Panc1 (cell line): ENCODE measurements at regions not wholly inside any gene's neighbourhood (a gene's known extent, or its start where the extent isn't known, plus 50 kb on each side); places are given as distances from the start of the nearest gene placed in this dataset.

Source experiments
- ATAC-seq: fragments of 200-7000 bp; cut with Tn5 transposase; 2 replicates; pipeline ENCODE4 v1.9.1; 2020; ENCODE audit warnings: mild to moderate bottlenecking, moderate library complexity
- BruUV-seq: library from RNA; stranded (reverse); fragments of 400-500 nt; replicated peaks from 2 replicates; lab custom pipeline; 2021; lab: Mats Ljungman, UMichigan
- CTCF ChIA-PET: fragments of 300-600 bp; sonication (Branson Sonifier 250); formaldehyde crosslinking; loops from one replicate; lab custom pipeline; 2022; ENCODE audit warnings: antibody characterized with exemption; lab: Charles Lee
- POLR2A ChIA-PET: fragments of 300-600 bp; sonication (Branson Sonifier 250); formaldehyde crosslinking; loops from one replicate; lab custom pipeline; 2022; ENCODE audit warnings: antibody characterized with exemption; lab: Charles Lee
- DNase-seq: peaks from one replicate; pipeline ENCODE4 v3.0.0-alpha.2; 2010; ENCODE audit warnings: low read depth, low spot score
- H3K27ac ChIP-seq: 2 replicates; pipeline ENCODE4 v1.5.1; 2011; ENCODE audit warnings: mild to moderate bottlenecking, low read length, inconsistent platforms
- H3K27me3 ChIP-seq: fragments of 200-500 bp; sonication (Bioruptor generic); 2 replicates; pipeline ENCODE4 v1.6.0; 2014; ENCODE audit warnings: low read length, inconsistent platforms; ENCODE audit not compliant: control insufficient read depth, insufficient read depth
- H3K36me3 ChIP-seq: fragments of 200-500 bp; sonication (Bioruptor generic); 2 replicates; pipeline ENCODE4 v1.5.1; 2014; ENCODE audit warnings: inconsistent platforms, mild to moderate bottlenecking, low read length, moderate library complexity; ENCODE audit not compliant: control insufficient read depth, insufficient read depth
- H3K4me1 ChIP-seq: 2 replicates; pipeline ENCODE4 v1.5.1; 2011; ENCODE audit warnings: inconsistent platforms, mild to moderate bottlenecking, low read length, moderate library complexity; ENCODE audit not compliant: control insufficient read depth, insufficient read depth
- H3K4me3 ChIP-seq, 2 experiments: 2 replicates each; pipeline ENCODE4 v1.5.1; 2011 to 2012; ENCODE audit warnings: low read depth in 2 of 2, low read length in 2 of 2, mild to moderate bottlenecking in 2 of 2, inconsistent platforms in 1 of 2, moderate library complexity in 1 of 2
- H3K9me3 ChIP-seq: fragments of 200-500 bp; sonication (Bioruptor generic); 2 replicates; pipeline ENCODE4 v1.5.1; 2014; ENCODE audit warnings: low read depth, mild to moderate bottlenecking, inconsistent platforms, low read length, moderate library complexity; ENCODE audit not compliant: control insufficient read depth, insufficient read depth
- POLR2AphosphoS5 ChIP-seq: IDR thresholded peaks from 2 replicates; pipeline ENCODE4 v1.6.1; 2012; ENCODE audit warnings: mild to moderate bottlenecking, low read depth, low read length, moderate library complexity
- SIN3A ChIP-seq: IDR thresholded peaks from 2 replicates; pipeline ENCODE4 v1.6.1; 2012; ENCODE audit warnings: low read depth, mild to moderate bottlenecking, low read length, moderate library complexity, borderline replicate concordance; ENCODE audit not compliant: insufficient read depth
- TCF7L2 ChIP-seq: IDR thresholded peaks from 2 replicates; pipeline ENCODE4 v1.6.1; 2011; ENCODE audit warnings: mild to moderate bottlenecking, low read depth, low read length, inconsistent platforms
- in situ Hi-C: cut with HindIII; loops from 2 replicates; pipeline ENCODE4 v1.10.0; 2016; ENCODE audit warnings: low sequenced_read_pairs, low pct_unique_long_range_greater_than_20kb
- intact Hi-C: fragments of 100-400 bp; cut with micrococcal nuclease; formaldehyde crosslinking; loops from one replicate; pipeline ENCODE4 v1.10.0; 2022; ENCODE audit not compliant: unreplicated experiment
- TF ChIP-seq, protein P1 (sequence below): fragments of 450-650 bp; IDR thresholded peaks from 2 replicates; pipeline ENCODE4 v1.5.1; 2017; ENCODE audit warnings: mild to moderate bottlenecking
- TF ChIP-seq, protein P2 (sequence below), 2 experiments: IDR thresholded peaks; 2 replicates each; pipeline ENCODE4 v1.6.1; 2011 to 2012; ENCODE audit warnings: low read depth in 2 of 2, control low read depth in 1 of 2, low read length in 1 of 2, mild to moderate bottlenecking in 1 of 2, moderate library complexity in 1 of 2; ENCODE audit not compliant: insufficient read depth in 1 of 2

DNA sequence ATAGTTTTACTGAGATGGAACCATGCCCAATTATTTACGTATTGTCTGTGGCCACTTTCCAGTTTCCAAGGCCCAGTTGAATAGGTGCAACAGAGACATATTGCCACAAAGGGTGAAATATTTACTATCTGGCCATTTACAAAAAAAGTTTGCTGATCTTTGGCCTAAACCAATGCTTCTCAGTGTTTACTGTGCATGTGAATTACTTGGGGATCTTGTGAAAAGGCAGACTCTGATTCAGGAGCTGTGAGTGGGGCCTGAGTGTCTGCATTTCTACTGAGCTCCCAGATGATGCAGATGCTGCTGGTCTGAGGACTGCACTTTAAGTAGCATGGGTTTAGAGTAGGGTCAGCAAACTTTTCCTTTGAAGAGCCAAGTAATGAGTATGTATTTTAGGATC, 94.1 kb upstream of the PDE5A start:
- DNase-seq (no peak), ATAC-seq (no peak)
- TF ChIP-seq, protein P1, sequence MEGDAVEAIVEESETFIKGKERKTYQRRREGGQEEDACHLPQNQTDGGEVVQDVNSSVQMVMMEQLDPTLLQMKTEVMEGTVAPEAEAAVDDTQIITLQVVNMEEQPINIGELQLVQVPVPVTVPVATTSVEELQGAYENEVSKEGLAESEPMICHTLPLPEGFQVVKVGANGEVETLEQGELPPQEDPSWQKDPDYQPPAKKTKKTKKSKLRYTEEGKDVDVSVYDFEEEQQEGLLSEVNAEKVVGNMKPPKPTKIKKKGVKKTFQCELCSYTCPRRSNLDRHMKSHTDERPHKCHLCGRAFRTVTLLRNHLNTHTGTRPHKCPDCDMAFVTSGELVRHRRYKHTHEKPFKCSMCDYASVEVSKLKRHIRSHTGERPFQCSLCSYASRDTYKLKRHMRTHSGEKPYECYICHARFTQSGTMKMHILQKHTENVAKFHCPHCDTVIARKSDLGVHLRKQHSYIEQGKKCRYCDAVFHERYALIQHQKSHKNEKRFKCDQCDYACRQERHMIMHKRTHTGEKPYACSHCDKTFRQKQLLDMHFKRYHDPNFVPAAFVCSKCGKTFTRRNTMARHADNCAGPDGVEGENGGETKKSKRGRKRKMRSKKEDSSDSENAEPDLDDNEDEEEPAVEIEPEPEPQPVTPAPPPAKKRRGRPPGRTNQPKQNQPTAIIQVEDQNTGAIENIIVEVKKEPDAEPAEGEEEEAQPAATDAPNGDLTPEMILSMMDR = no peak
- no peak for TF ChIP-seq TCF7L2
- TF ChIP-seq, protein P2, sequence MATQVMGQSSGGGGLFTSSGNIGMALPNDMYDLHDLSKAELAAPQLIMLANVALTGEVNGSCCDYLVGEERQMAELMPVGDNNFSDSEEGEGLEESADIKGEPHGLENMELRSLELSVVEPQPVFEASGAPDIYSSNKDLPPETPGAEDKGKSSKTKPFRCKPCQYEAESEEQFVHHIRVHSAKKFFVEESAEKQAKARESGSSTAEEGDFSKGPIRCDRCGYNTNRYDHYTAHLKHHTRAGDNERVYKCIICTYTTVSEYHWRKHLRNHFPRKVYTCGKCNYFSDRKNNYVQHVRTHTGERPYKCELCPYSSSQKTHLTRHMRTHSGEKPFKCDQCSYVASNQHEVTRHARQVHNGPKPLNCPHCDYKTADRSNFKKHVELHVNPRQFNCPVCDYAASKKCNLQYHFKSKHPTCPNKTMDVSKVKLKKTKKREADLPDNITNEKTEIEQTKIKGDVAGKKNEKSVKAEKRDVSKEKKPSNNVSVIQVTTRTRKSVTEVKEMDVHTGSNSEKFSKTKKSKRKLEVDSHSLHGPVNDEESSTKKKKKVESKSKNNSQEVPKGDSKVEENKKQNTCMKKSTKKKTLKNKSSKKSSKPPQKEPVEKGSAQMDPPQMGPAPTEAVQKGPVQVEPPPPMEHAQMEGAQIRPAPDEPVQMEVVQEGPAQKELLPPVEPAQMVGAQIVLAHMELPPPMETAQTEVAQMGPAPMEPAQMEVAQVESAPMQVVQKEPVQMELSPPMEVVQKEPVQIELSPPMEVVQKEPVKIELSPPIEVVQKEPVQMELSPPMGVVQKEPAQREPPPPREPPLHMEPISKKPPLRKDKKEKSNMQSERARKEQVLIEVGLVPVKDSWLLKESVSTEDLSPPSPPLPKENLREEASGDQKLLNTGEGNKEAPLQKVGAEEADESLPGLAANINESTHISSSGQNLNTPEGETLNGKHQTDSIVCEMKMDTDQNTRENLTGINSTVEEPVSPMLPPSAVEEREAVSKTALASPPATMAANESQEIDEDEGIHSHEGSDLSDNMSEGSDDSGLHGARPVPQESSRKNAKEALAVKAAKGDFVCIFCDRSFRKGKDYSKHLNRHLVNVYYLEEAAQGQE (IDR thresholded peaks at IDR 0.05; ENCODE audit: insufficient read depth in 1 of 2, low read depth in 2 of 2, low read length in 1 of 2) = no peak
- H3K9me3 ChIP-seq = peaks cover 4% of the 10 kb centered on the region; the same call in 1 of the 2 replicates
- H3K27me3 ChIP-seq = no peaks in the 10 kb centered on the region
- H3K4me1 ChIP-seq = no peaks in the 10 kb centered on the region
- ChIA-PET POLR2A (no interaction called here), CTCF (no interaction called here)
- H3K36me3 ChIP-seq = no peaks in the 10 kb centered on the region
- peak overlapping the region; percentile 73 for H3K27ac ChIP-seq
- intact Hi-C loops = no loop called here
- no peak overlapping the region for H3K4me3 ChIP-seq
- BruUV-seq = no TSS peak
- in situ Hi-C loops = no loop called here

DNA sequence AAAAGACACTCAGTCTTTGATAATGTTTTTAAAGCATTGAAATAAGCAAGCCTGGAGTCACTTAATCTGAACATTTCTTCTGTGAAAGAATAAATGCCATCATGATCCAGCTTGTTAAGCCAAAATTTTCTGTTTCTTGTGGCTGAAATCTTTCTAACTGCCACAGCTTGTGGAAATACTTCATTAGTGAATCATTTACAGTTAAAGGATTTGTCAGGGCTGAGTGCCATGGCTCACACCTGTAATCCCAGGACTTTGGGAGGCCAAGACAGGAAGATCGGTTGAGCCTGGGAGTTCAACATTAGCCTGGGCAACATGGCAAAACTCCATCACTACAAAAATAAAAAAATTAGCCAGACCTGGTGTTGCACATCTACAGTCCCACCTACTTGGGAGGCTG, 93.3 kb upstream of the PDE5A start:
- H3K4me3 ChIP-seq = no peak overlapping the region
- CTCF ChIA-PET = no interaction called here
- no peak for ATAC-seq
- H3K36me3 ChIP-seq = no peaks in the 10 kb centered on the region
- in situ Hi-C loops = no loop called here
- H3K4me1 ChIP-seq = no peaks in the 10 kb centered on the region
- H3K9me3 ChIP-seq = peaks cover 6% of the 10 kb centered on the region; the same call in 1 of the 2 replicates
- peak overlapping the region; percentile 73; the same call in 1 of the 2 replicates for H3K27ac ChIP-seq
- intact Hi-C loops = no loop called here
- POLR2A ChIA-PET = no interaction called here
- TF ChIP-seq TCF7L2 (no peak), POLR2AphosphoS5 (no peak), SIN3A (no peak)
- TF ChIP-seq, protein P1 = no peak
- TF ChIP-seq, protein P2 (IDR thresholded peaks at IDR 0.05; ENCODE audit: insufficient read depth in 1 of 2, low read depth in 2 of 2, low read length in 1 of 2) = no peak
- BruUV-seq = no TSS peak
- no peak for DNase-seq
- no peaks in the 10 kb centered on the region for H3K27me3 ChIP-seq
